GM19397 (cell line): ENCODE measurements at regions not wholly inside any gene's neighbourhood (a gene's known extent, or its start where the extent isn't known, plus 50 kb on each side); places are given as distances from the start of the nearest gene placed in this dataset.
"Not testable (repeated sequence)": the region's sequence is repeated elsewhere in the genome, so short reads cannot be mapped to it uniquely, and the experiment has no call there.

Experiments
- ATAC-seq: cut with Tn5 transposase; IDR thresholded peaks from one replicate; pipeline ENCODE4 v1.9.1; 2021; ENCODE audit warnings: mild to moderate bottlenecking, moderate library complexity; ENCODE audit not compliant: unreplicated experiment

- ATAC-seq = no peak
Measured at GRCh38 chr12:125856366-125856765, 791.1 kb downstream of the AACS start.

- no peak for ATAC-seq
Measured at GRCh38 chr12:125856896-125857295, 791.7 kb downstream of the AACS start.

- no peak for ATAC-seq
Measured at GRCh38 chr12:125860672-125861288, 795.5 kb downstream of the AACS start.

GRCh38 chr12:125861299-125862281 lies 796.4 kb downstream of the AACS start:
- ATAC-seq = no peak

GRCh38 chr12:125865236-125865635 lies 800.0 kb downstream of the AACS start:
- ATAC-seq = not testable (repeated sequence)

GRCh38 chr12:125871811-125872594 lies 806.8 kb downstream of the AACS start:
- no peak for ATAC-seq

- ATAC-seq = no peak
Measured at GRCh38 chr12:125873016-125873415, 807.8 kb downstream of the AACS start.

- no peak for ATAC-seq
Measured at GRCh38 chr12:125878483-125878882, 813.2 kb downstream of the AACS start.

GRCh38 chr12:125882141-125882540 lies 816.9 kb downstream of the AACS start:
- no peak for ATAC-seq

- ATAC-seq = no peak
Measured at GRCh38 chr12:125888921-125889320, 823.7 kb downstream of the AACS start.

GRCh38 chr12:125889742-125890141 lies 824.5 kb downstream of the AACS start:
- ATAC-seq = no peak

GRCh38 chr12:125890366-125890905 lies 825.2 kb downstream of the AACS start:
- ATAC-seq = no peak

GRCh38 chr12:125890971-125891370 lies 825.7 kb downstream of the AACS start:
- no peak for ATAC-seq

- no peak for ATAC-seq
Measured at GRCh38 chr12:125892276-125892675, 827.0 kb downstream of the AACS start.

- ATAC-seq = no peak
Measured at GRCh38 chr12:125902991-125903390, 837.8 kb downstream of the AACS start.

- ATAC-seq = no peak
Measured at GRCh38 chr12:125907351-125907750, 842.1 kb downstream of the AACS start.

- no peak for ATAC-seq
Measured at GRCh38 chr12:125919856-125920470, 854.7 kb downstream of the AACS start.

- no peak for ATAC-seq
Measured at GRCh38 chr12:125922330-125922729, 857.1 kb downstream of the AACS start.

- ATAC-seq = no peak
Measured at GRCh38 chr12:125936502-125936901, 871.3 kb downstream of the AACS start.

- ATAC-seq = no peak
Measured at GRCh38 chr12:125944446-125944845, 879.2 kb downstream of the AACS start.

- ATAC-seq = no peak
Measured at GRCh38 chr12:125949471-125949870, 884.2 kb downstream of the AACS start.
